ENCODE measurements at regions not wholly inside any gene's neighbourhood (a gene's known extent, or its start where the extent isn't known, plus 50 kb on each side); places are given as distances from the start of the nearest gene placed in this dataset.
A peak's percentile ranks its signal among the peaks of the same experiment; 100 is the strongest.

GRCh38 chr3:88209356-88209755 lies 59.6 kb downstream of the C3orf38 start:
- no peaks in the 10 kb centered on the region for H3K9me3 ChIP-seq (ENCODE audit: low read length)
- Mint-ChIP-seq H3K4me1 (no peaks in the 10 kb centered on the region), H3K36me3 (no peaks in the 10 kb centered on the region), H3K27me3 (peaks cover 6 to 10% of the 10 kb centered on the region in 2 donors), H3K27ac (no peak overlapping the region), H3K4me3 (no peak overlapping the region), H3K9me3 (peaks cover 0 to 3% (median 0%) of the 10 kb centered on the region in 5 donors)
- no peaks in the 10 kb centered on the region for H3K36me3 ChIP-seq (ENCODE audit: insufficient read depth, low read length)
- CTCF ChIA-PET: no interaction called here
- no peak overlapping the region for H3K27ac ChIP-seq (ENCODE audit: low read depth, low read length)
- no peaks in the 10 kb centered on the region for H3K27me3 ChIP-seq (ENCODE audit: insufficient read depth, low read length, poor library complexity, severe bottlenecking)
- no peak for DNase-seq
- no peaks in the 10 kb centered on the region for H3K4me1 ChIP-seq (ENCODE audit: insufficient read depth, low read length)
- H3K4me3 ChIP-seq (ENCODE audit: low read length): no peak overlapping the region
- POLR2A ChIA-PET: no interaction called here

- Histone ChIP-seq H3K27me3 (ENCODE audit: insufficient read depth, low read length, poor library complexity, severe bottlenecking) (no peaks in the 10 kb centered on the region), H3K4me1 (ENCODE audit: insufficient read depth, low read length) (no peaks in the 10 kb centered on the region), H3K36me3 (ENCODE audit: insufficient read depth, low read length) (no peaks in the 10 kb centered on the region), H3K27ac (ENCODE audit: low read depth, low read length) (no peak overlapping the region), H3K4me3 (ENCODE audit: low read length) (no peak overlapping the region), H3K9me3 (ENCODE audit: low read length) (no peaks in the 10 kb centered on the region)
- H3K27ac Mint-ChIP-seq: no peak overlapping the region
- H3K4me3 Mint-ChIP-seq: no peak overlapping the region
- H3K27me3 Mint-ChIP-seq: peaks cover 8 to 13% of the 10 kb centered on the region in 2 donors
- ChIA-PET POLR2A (no interaction called here), CTCF (no interaction called here)
- H3K36me3 Mint-ChIP-seq: no peaks in the 10 kb centered on the region
- H3K9me3 Mint-ChIP-seq: peaks cover 0 to 3% (median 0%) of the 10 kb centered on the region in 5 donors
- no peak for DNase-seq
- no peaks in the 10 kb centered on the region for H3K4me1 Mint-ChIP-seq
Observed at GRCh38 chr3:88211096-88211890, 61.5 kb downstream of the C3orf38 start.

DNA sequence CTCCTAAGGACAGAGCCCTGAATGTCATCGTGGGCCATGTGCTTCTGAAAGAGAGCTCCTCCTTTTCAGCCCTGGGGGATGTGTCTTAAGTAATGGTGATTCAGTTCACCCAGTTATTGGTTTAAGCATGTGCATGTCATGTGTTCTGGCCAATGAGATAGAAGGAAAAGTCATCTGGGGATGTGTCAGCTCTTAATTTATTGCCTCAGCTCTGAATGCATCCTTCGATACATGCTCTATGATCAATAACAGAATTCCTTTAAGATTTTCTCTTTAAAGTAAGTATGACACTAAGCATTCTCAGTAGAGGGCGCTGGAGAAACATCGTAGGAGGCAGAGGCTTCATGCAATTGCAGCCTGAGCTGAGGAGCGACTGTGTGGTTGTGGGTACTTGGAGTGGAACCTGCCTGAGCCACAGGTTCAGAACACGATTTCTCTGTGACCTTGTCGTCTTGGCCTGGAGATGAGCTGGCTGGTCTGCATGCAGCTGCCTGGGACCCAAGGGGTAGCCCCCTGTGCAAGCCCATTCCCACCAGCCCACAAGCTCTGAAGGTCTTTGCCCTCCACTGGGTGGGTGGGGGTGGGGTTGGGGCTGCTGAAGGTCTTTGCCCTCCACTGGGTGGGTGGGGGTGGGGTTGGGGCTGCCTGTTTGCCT lies 69.5 kb downstream of the C3orf38 start:
- Mint-ChIP-seq H3K4me1 (no peaks in the 10 kb centered on the region), H3K36me3 (no peaks in the 10 kb centered on the region), H3K4me3 (no peak overlapping the region), H3K9me3 (no peaks in the 10 kb centered on the region), H3K27me3 (peaks cover 6 to 9% of the 10 kb centered on the region in 2 donors), H3K27ac (peak overlapping the region in 1 of 8 donors; percentile 26)
- CTCF ChIA-PET: interaction anchor here (1.0 kb wide), 1 partner anchor 868 kb away, joined by 3 read pairs; no protein-coding TSS in a partner anchor
- H3K36me3 ChIP-seq (ENCODE audit: insufficient read depth, low read length): no peaks in the 10 kb centered on the region
- no peaks in the 10 kb centered on the region for H3K27me3 ChIP-seq (ENCODE audit: insufficient read depth, low read length, poor library complexity, severe bottlenecking)
- POLR2A ChIA-PET: no interaction called here
- no peak overlapping the region for H3K27ac ChIP-seq (ENCODE audit: low read depth, low read length)
- no peaks in the 10 kb centered on the region for H3K9me3 ChIP-seq (ENCODE audit: low read length)
- no peaks in the 10 kb centered on the region for H3K4me1 ChIP-seq (ENCODE audit: insufficient read depth, low read length)
- no peak overlapping the region for H3K4me3 ChIP-seq (ENCODE audit: low read length)
- DNase-seq: no peak

DNA sequence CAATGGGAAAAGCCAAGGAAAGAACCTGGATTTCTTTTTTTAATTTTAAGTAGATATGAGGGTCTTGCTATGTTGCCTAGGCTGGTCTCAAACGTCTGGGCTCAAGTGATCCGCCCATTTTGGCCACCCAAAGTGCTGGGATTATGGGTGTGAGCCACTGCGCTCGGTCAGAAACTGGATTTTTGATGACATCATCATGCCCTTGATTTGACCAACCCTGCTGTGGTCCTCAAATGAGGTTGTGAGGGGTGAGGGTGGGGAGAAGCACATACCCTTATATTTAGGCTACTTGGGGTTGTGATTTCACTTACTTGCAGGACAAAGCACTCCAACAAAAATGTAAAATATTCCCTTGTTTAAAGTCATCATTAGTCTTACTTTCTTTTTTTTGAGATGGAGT lies 70.4 kb downstream of the C3orf38 start:
- ChIA-PET POLR2A (no interaction called here), CTCF (interaction anchor here (1.0 kb wide), 1 partner anchor 869 kb away, joined by 3 read pairs; no protein-coding TSS in a partner anchor)
- Histone ChIP-seq H3K27ac (ENCODE audit: low read depth, low read length) (no peak overlapping the region), H3K4me3 (ENCODE audit: low read length) (no peak overlapping the region), H3K4me1 (ENCODE audit: insufficient read depth, low read length) (no peaks in the 10 kb centered on the region), H3K36me3 (ENCODE audit: insufficient read depth, low read length) (no peaks in the 10 kb centered on the region), H3K9me3 (ENCODE audit: low read length) (no peaks in the 10 kb centered on the region), H3K27me3 (ENCODE audit: insufficient read depth, low read length, poor library complexity, severe bottlenecking) (no peaks in the 10 kb centered on the region)
- Mint-ChIP-seq H3K4me1 (no peaks in the 10 kb centered on the region), H3K9me3 (no peaks in the 10 kb centered on the region), H3K27ac (no peak overlapping the region), H3K36me3 (no peaks in the 10 kb centered on the region), H3K27me3 (peaks cover 4 to 9% of the 10 kb centered on the region in 2 donors), H3K4me3 (no peak overlapping the region)
- DNase-seq: no peak

- Mint-ChIP-seq H3K36me3 (no peaks in the 10 kb centered on the region), H3K9me3 (no peaks in the 10 kb centered on the region), H3K27ac (no peak overlapping the region), H3K27me3 (peaks cover 4 to 7% of the 10 kb centered on the region in 2 donors), H3K4me1 (no peaks in the 10 kb centered on the region), H3K4me3 (no peak overlapping the region)
- ChIA-PET POLR2A (no interaction called here), CTCF (no interaction called here)
- Histone ChIP-seq H3K4me3 (ENCODE audit: low read length) (no peak overlapping the region), H3K4me1 (ENCODE audit: insufficient read depth, low read length) (no peaks in the 10 kb centered on the region), H3K9me3 (ENCODE audit: low read length) (no peaks in the 10 kb centered on the region), H3K27ac (ENCODE audit: low read depth, low read length) (no peak overlapping the region), H3K36me3 (ENCODE audit: insufficient read depth, low read length) (no peaks in the 10 kb centered on the region), H3K27me3 (ENCODE audit: insufficient read depth, low read length, poor library complexity, severe bottlenecking) (no peaks in the 10 kb centered on the region)
- no peak for DNase-seq
Observed at GRCh38 chr3:88221726-88222125, 72.0 kb downstream of the C3orf38 start.

- Mint-ChIP-seq H3K27me3 (peaks cover 1 to 7% of the 10 kb centered on the region in 2 donors), H3K36me3 (no peaks in the 10 kb centered on the region), H3K9me3 (no peaks in the 10 kb centered on the region), H3K4me1 (no peaks in the 10 kb centered on the region), H3K4me3 (no peak overlapping the region), H3K27ac (no peak overlapping the region)
- POLR2A ChIA-PET: no interaction called here
- Histone ChIP-seq H3K36me3 (ENCODE audit: insufficient read depth, low read length) (no peaks in the 10 kb centered on the region), H3K4me1 (ENCODE audit: insufficient read depth, low read length) (no peaks in the 10 kb centered on the region), H3K27me3 (ENCODE audit: insufficient read depth, low read length, poor library complexity, severe bottlenecking) (no peaks in the 10 kb centered on the region), H3K9me3 (ENCODE audit: low read length) (no peaks in the 10 kb centered on the region), H3K4me3 (ENCODE audit: low read length) (no peak overlapping the region), H3K27ac (ENCODE audit: low read depth, low read length) (no peak overlapping the region)
- no peak for DNase-seq
- CTCF ChIA-PET: no interaction called here
Observed at GRCh38 chr3:88222343-88222742, 72.6 kb downstream of the C3orf38 start.

GRCh38 chr3:88225326-88226008 lies 75.7 kb downstream of the C3orf38 start:
- no peaks in the 10 kb centered on the region for H3K36me3 ChIP-seq (ENCODE audit: insufficient read depth, low read length)

DNA sequence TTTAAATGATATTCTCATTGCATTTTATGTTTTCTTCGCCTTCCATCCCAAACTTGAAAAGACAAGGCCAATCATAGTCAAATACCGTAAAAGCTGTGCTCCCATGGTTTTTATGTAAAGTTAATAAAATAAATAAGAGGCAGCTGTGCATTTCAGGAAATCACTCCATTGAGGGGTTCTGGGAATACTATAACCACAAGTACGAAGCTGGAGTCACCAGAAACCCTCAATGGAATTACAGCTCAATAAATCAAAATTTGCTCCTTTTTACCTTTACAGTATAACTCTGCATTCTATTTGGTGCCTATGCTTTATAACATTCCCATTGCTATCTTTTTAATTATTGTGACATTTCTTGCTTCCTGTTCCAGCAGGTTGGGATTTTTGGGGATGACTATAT lies 77.2 kb downstream of the C3orf38 start:
- DNase-seq: no peak
- H3K36me3 Mint-ChIP-seq: no peaks in the 10 kb centered on the region
- no peaks in the 10 kb centered on the region for H3K9me3 ChIP-seq (ENCODE audit: low read length)
- POLR2A ChIA-PET: no interaction called here
- H3K27me3 ChIP-seq (ENCODE audit: insufficient read depth, low read length, poor library complexity, severe bottlenecking): no peaks in the 10 kb centered on the region
- no peak overlapping the region for H3K4me3 Mint-ChIP-seq
- H3K4me3 ChIP-seq (ENCODE audit: low read length): no peak overlapping the region
- peaks cover 4% of the 10 kb centered on the region in 2 donors for H3K27me3 Mint-ChIP-seq
- no peaks in the 10 kb centered on the region for H3K4me1 Mint-ChIP-seq
- no peak overlapping the region for H3K27ac ChIP-seq (ENCODE audit: low read depth, low read length)
- H3K4me1 ChIP-seq (ENCODE audit: insufficient read depth, low read length): no peaks in the 10 kb centered on the region
- CTCF ChIA-PET: no interaction called here
- H3K9me3 Mint-ChIP-seq: no peaks in the 10 kb centered on the region
- no peak overlapping the region for H3K27ac Mint-ChIP-seq
- no peaks in the 10 kb centered on the region for H3K36me3 ChIP-seq (ENCODE audit: insufficient read depth, low read length)

More at GRCh38 chr3:88225326-88226008, 75.7 kb downstream of the C3orf38 start:
- no peak overlapping the region for H3K4me3 Mint-ChIP-seq
- H3K36me3 Mint-ChIP-seq: no peaks in the 10 kb centered on the region
- H3K27me3 Mint-ChIP-seq: peaks cover 3 to 5% of the 10 kb centered on the region in 2 donors
- Histone ChIP-seq H3K9me3 (ENCODE audit: low read length) (no peaks in the 10 kb centered on the region), H3K27me3 (ENCODE audit: insufficient read depth, low read length, poor library complexity, severe bottlenecking) (no peaks in the 10 kb centered on the region), H3K27ac (ENCODE audit: low read depth, low read length) (no peak overlapping the region), H3K4me1 (ENCODE audit: insufficient read depth, low read length) (no peaks in the 10 kb centered on the region), H3K4me3 (ENCODE audit: low read length) (no peak overlapping the region)
- H3K27ac Mint-ChIP-seq: no peak overlapping the region
- no peaks in the 10 kb centered on the region for H3K4me1 Mint-ChIP-seq
- DNase-seq: no peak
- no peaks in the 10 kb centered on the region for H3K9me3 Mint-ChIP-seq
- ChIA-PET CTCF (no interaction called here), POLR2A (no interaction called here)
